HEK293 (cell line): ENCODE measurements at regions not wholly inside any gene's neighbourhood (a gene's known extent, or its start where the extent isn't known, plus 50 kb on each side); places are given as distances from the start of the nearest gene placed in this dataset.

Source experiments
- CTCF ChIA-PET: fragments of 350-600 bp; formaldehyde crosslinking; extraction: SDS; loops from one replicate; lab custom pipeline; 2021; ENCODE audit warnings: antibody characterized with exemption; lab: Yijun Ruan, JAX
- POLR2A ChIA-PET: fragments of 300-600 bp; formaldehyde crosslinking; extraction: SDS; loops from one replicate; lab custom pipeline; 2020; ENCODE audit warnings: antibody characterized with exemption, inconsistent platforms; lab: Yijun Ruan, JAX
- H3K27ac ChIP-seq: fragments of 200-500 bp; sonication (Bioruptor generic); 2 replicates; pipeline ENCODE4 v1.5.1; 2014; ENCODE audit warnings: low read depth, low read length, control low read depth, inconsistent platforms; ENCODE audit errors: extremely low read depth
- H3K36me3 ChIP-seq, 2 experiments: fragments of 200-500 bp in 1 of 2; sonication (Bioruptor generic) in 1 of 2; 1 replicate in 1 of 2; 2 replicates in 1 of 2; pipeline ENCODE4 v1.5.1; 2014 to 2017; ENCODE audit warnings: inconsistent platforms in 2 of 2, low read length in 2 of 2; ENCODE audit not compliant: control insufficient read depth in 2 of 2, insufficient read depth in 1 of 2
- H3K4me1 ChIP-seq: fragments of 200-500 bp; sonication (Bioruptor generic); 2 replicates; pipeline ENCODE4 v1.5.1; 2014; ENCODE audit warnings: mild to moderate bottlenecking, low read length, inconsistent platforms; ENCODE audit not compliant: control insufficient read depth, insufficient read depth
- H3K4me3 ChIP-seq: 2 replicates; pipeline ENCODE4 v1.5.1; 2011; ENCODE audit warnings: low read depth, mild to moderate bottlenecking, control low read depth, low read length, moderate library complexity
- H3K9me3 ChIP-seq: fragments of 200-500 bp; sonication (Bioruptor generic); 2 replicates; pipeline ENCODE4 v1.5.1; 2014; ENCODE audit warnings: low read depth, low read length, inconsistent platforms; ENCODE audit not compliant: control insufficient read depth, insufficient read depth
- BCL6B ChIP-seq: fragments of 450-650 bp; formaldehyde crosslinking; IDR thresholded peaks from 2 replicates; pipeline ENCODE4 v1.5.1; 2017; ENCODE audit warnings: missing biosample characterization, missing genetic modification characterization
- HOXC10 ChIP-seq: sonication (generic); formaldehyde crosslinking; IDR thresholded peaks from 2 replicates; pipeline ENCODE4 v1.8.1; 2023; ENCODE audit warnings: mild to moderate bottlenecking, missing genetic modification reagents
- KLF9 ChIP-seq: fragments of 450-650 bp; formaldehyde crosslinking; IDR thresholded peaks from 2 replicates; pipeline ENCODE4 v1.5.1; 2016; ENCODE audit warnings: missing biosample characterization, missing genetic modification characterization, low read depth
- PATZ1 ChIP-seq: fragments of 450-650 bp; formaldehyde crosslinking; IDR thresholded peaks from 2 replicates; pipeline ENCODE4 v1.5.1; 2016; ENCODE audit warnings: missing biosample characterization, missing genetic modification characterization
- PRDM10 ChIP-seq: fragments of 450-650 bp; formaldehyde crosslinking; IDR thresholded peaks from 2 replicates; pipeline ENCODE4 v1.5.1; 2016; ENCODE audit warnings: missing biosample characterization, missing genetic modification characterization
- ZBTB8A ChIP-seq: fragments of 450-650 bp; formaldehyde crosslinking; IDR thresholded peaks from 2 replicates; pipeline ENCODE4 v1.5.1; 2016; ENCODE audit warnings: missing biosample characterization, missing genetic modification characterization
- ZNF138 ChIP-seq: fragments of 450-650 bp; formaldehyde crosslinking; IDR thresholded peaks from 2 replicates; pipeline ENCODE4 v1.5.1; 2016; ENCODE audit warnings: missing biosample characterization, missing genetic modification characterization, borderline replicate concordance
- ZNF19 ChIP-seq: fragments of 450-650 bp; formaldehyde crosslinking; IDR thresholded peaks from 2 replicates; pipeline ENCODE4; 2016; ENCODE audit warnings: missing biosample characterization, missing genetic modification characterization, low read depth
- ZNF280C ChIP-seq: fragments of 450-650 bp; formaldehyde crosslinking; IDR thresholded peaks from 2 replicates; pipeline ENCODE4 v1.5.1; 2016; ENCODE audit warnings: missing biosample characterization, missing genetic modification characterization
- ZNF354C ChIP-seq: fragments of 450-650 bp; formaldehyde crosslinking; IDR thresholded peaks from 2 replicates; pipeline ENCODE4 v1.5.1; 2016; ENCODE audit warnings: missing biosample characterization, missing genetic modification characterization, low read depth, borderline replicate concordance
- ZNF558 ChIP-seq: fragments of 450-650 bp; formaldehyde crosslinking; IDR thresholded peaks from 2 replicates; pipeline ENCODE4 v1.5.1; 2016; ENCODE audit warnings: missing biosample characterization, missing genetic modification characterization
- ZNF596 ChIP-seq: fragments of 450-650 bp; IDR thresholded peaks from 2 replicates; pipeline ENCODE4 v1.5.0; 2018; ENCODE audit warnings: missing biosample characterization, mild to moderate bottlenecking, missing genetic modification characterization, moderate library complexity
- ZNF610 ChIP-seq: fragments of 450-650 bp; formaldehyde crosslinking; IDR thresholded peaks from 2 replicates; pipeline ENCODE4 v1.5.1; 2016; ENCODE audit warnings: missing biosample characterization, missing genetic modification characterization, borderline replicate concordance
- ZNF629 ChIP-seq: fragments of 450-650 bp; formaldehyde crosslinking; IDR thresholded peaks from 2 replicates; pipeline ENCODE4 v1.5.1; 2017; ENCODE audit warnings: missing biosample characterization, missing genetic modification characterization
- ZNF654 ChIP-seq: fragments of 450-650 bp; formaldehyde crosslinking; IDR thresholded peaks from 2 replicates; pipeline ENCODE4 v1.5.1; 2016; ENCODE audit warnings: low read depth, missing biosample characterization, missing genetic modification characterization
- ZSCAN16 ChIP-seq: fragments of 450-650 bp; formaldehyde crosslinking; IDR thresholded peaks from 2 replicates; pipeline ENCODE4 v1.5.1; 2016; ENCODE audit warnings: missing biosample characterization, missing genetic modification characterization

GRCh38 chr4:8735236-8736089 lies 136.2 kb downstream of the HMX1 start:
- Histone ChIP-seq H3K4me1 (no peaks in the 10 kb centered on the region), H3K27ac (no peak overlapping the region), H3K4me3 (no peak overlapping the region), H3K36me3 (no peaks in the 10 kb centered on the region), H3K9me3 (no peaks in the 10 kb centered on the region)
- CTCF ChIA-PET, result interaction anchor here (0.7 kb wide), 1 partner anchor 202 kb away, joined by 3 read pairs; no protein-coding TSS in a partner anchor
- POLR2A ChIA-PET, result no interaction called here
- TF ChIP-seq ZNF19 (tag by site-specific recombination) (no peak), PRDM10 (tag by site-specific recombination) (no peak)

- POLR2A ChIA-PET, result no interaction called here
- CTCF ChIA-PET, result interaction anchor here (1.7 kb wide), 1 partner anchor 185 kb away, joined by 4 read pairs; no protein-coding TSS in a partner anchor
- no peak overlapping the region for H3K27ac ChIP-seq
- H3K9me3 ChIP-seq, result no peaks in the 10 kb centered on the region
- TF ChIP-seq ZBTB8A (tag by site-specific recombination) (no peak), ZNF280C (tag by site-specific recombination) (no peak), ZNF629 (tag by site-specific recombination) (no peak), ZNF610 (no peak), ZNF596 (tag by site-specific recombination) (no peak), HOXC10 (CRISPR knock-in tag) (no peak), KLF9 (tag by site-specific recombination) (no peak), PATZ1 (no peak), ZNF558 (tag by site-specific recombination) (no peak), ZNF354C (tag by site-specific recombination) (no peak), ZSCAN16 (tag by site-specific recombination) (no peak), ZNF654 (tag by site-specific recombination) (no peak), BCL6B (tag by site-specific recombination) (no peak), ZNF138 (tag by site-specific recombination) (no peak)
- H3K4me3 ChIP-seq, result no peak overlapping the region
- H3K4me1 ChIP-seq, result no peaks in the 10 kb centered on the region
- no peaks in the 10 kb centered on the region for H3K36me3 ChIP-seq
These were observed 138.9 kb downstream of the HMX1 start for GRCh38 chr4:8732681-8733243.
